Ishikawa (cell line): ENCODE measurements at regions not wholly inside any gene's neighbourhood (a gene's known extent, or its start where the extent isn't known, plus 50 kb on each side); places are given as distances from the start of the nearest gene placed in this dataset.

Source experiments
- CEBPB ChIP-seq: IDR thresholded peaks from 2 replicates; pipeline ENCODE4 v1.6.1; 2012
- CREB1 ChIP-seq: IDR thresholded peaks from 2 replicates; pipeline ENCODE4 v1.6.1; 2012; ENCODE audit warnings: low read depth
- EGR1 ChIP-seq: IDR thresholded peaks from 2 replicates; pipeline ENCODE4 v1.6.1; 2012
- EP300 ChIP-seq: IDR thresholded peaks from 2 replicates; pipeline ENCODE4 v1.6.1; 2012; ENCODE audit warnings: borderline replicate concordance
- FOXM1 ChIP-seq: IDR thresholded peaks from 2 replicates; pipeline ENCODE4 v1.6.1; 2012; ENCODE audit warnings: low read depth, borderline replicate concordance
- MAX ChIP-seq: IDR thresholded peaks from 2 replicates; pipeline ENCODE4 v1.6.1; 2012
- NFIC ChIP-seq: IDR thresholded peaks from 2 replicates; pipeline ENCODE4 v1.6.1; 2012
- RAD21 ChIP-seq: IDR thresholded peaks from 2 replicates; pipeline ENCODE4 v1.6.1; 2012; ENCODE audit warnings: low read depth
- REST ChIP-seq: IDR thresholded peaks from 2 replicates; pipeline ENCODE4 v1.6.1; 2012; ENCODE audit warnings: low read depth, mild to moderate bottlenecking
- TAF1 ChIP-seq: IDR thresholded peaks from 2 replicates; pipeline ENCODE4 v1.6.1; 2012; ENCODE audit warnings: low read depth, mild to moderate bottlenecking
- TCF12 ChIP-seq: IDR thresholded peaks from 2 replicates; pipeline ENCODE4 v1.6.1; 2012; ENCODE audit warnings: low read depth
- TEAD4 ChIP-seq: IDR thresholded peaks from 2 replicates; pipeline ENCODE4 v1.6.1; 2012
- USF1 ChIP-seq: IDR thresholded peaks from 2 replicates; pipeline ENCODE4 v1.6.1; 2012
- YY1 ChIP-seq: IDR thresholded peaks from 2 replicates; pipeline ENCODE4 v1.6.1; 2012; ENCODE audit warnings: low read depth
- ZBTB7A ChIP-seq: IDR thresholded peaks from 2 replicates; pipeline ENCODE4 v1.6.1; 2012; ENCODE audit warnings: low read depth

GRCh38 chr6:50135968-50136367, 86.2 kb upstream of the DEFB112 start:
- no peak for TF ChIP-seq EGR1
- TF ChIP-seq EP300: no peak
- no peak for TF ChIP-seq CREB1
- TF ChIP-seq TAF1: no peak
- no peak for TF ChIP-seq YY1
- no peak for TF ChIP-seq REST
- no peak for TF ChIP-seq ZBTB7A
- TF ChIP-seq USF1: no peak
- TF ChIP-seq TEAD4: no peak
- TF ChIP-seq FOXM1: no peak
- no peak for TF ChIP-seq CEBPB
- no peak for TF ChIP-seq TCF12
- no peak for TF ChIP-seq RAD21
- no peak for TF ChIP-seq NFIC
- no peak for TF ChIP-seq MAX

GRCh38 chr6:50141100-50141499, 91.4 kb upstream of the DEFB112 start:
- no peak for TF ChIP-seq CREB1
- no peak for TF ChIP-seq RAD21
- TF ChIP-seq REST: no peak
- no peak for TF ChIP-seq TCF12
- TF ChIP-seq EP300: no peak

GRCh38 chr6:50143011-50143719, 93.4 kb upstream of the DEFB112 start:
- TF ChIP-seq FOXM1 (no peak), MAX (no peak), TAF1 (no peak), ZBTB7A (no peak), TCF12 (no peak), EGR1 (no peak), CREB1 (no peak), EP300 (no peak), CEBPB (no peak)

GRCh38 chr6:50145125-50145524, 95.4 kb upstream of the DEFB112 start:
- TF ChIP-seq TEAD4 (no peak), REST (no peak), ZBTB7A (no peak), CEBPB (no peak), TCF12 (no peak), EGR1 (no peak), YY1 (no peak), FOXM1 (no peak), TAF1 (no peak), RAD21 (no peak), USF1 (no peak), CREB1 (no peak), EP300 (no peak), NFIC (no peak), MAX (no peak)
